HepG2 (cell line): ENCODE measurements at regions not wholly inside any gene's neighbourhood (a gene's known extent, or its start where the extent isn't known, plus 50 kb on each side); places are given as distances from the start of the nearest gene placed in this dataset.

Source experiments
- ATAC-seq: fragments of 200-7000 bp; cut with Tn5 transposase; 3 replicates; pipeline ENCODE4 v1.9.1; 2020; ENCODE audit warnings: mild to moderate bottlenecking, moderate library complexity
- BruUV-seq: library from RNA; stranded (reverse); fragments of 400-500 nt; replicated peaks from 2 replicates; lab custom pipeline; 2021; lab: Mats Ljungman, UMichigan
- CTCF ChIA-PET: fragments of 300-600 bp; formaldehyde crosslinking; extraction: SDS; loops from one replicate; lab custom pipeline; 2021; ENCODE audit warnings: low total read pairs, inconsistent platforms, low intra/inter-chr PET ratio; lab: Yijun Ruan, JAX
- POLR2A ChIA-PET: fragments of 350-600 bp; sonication (Branson Sonifier 250); formaldehyde crosslinking; loops from one replicate; lab custom pipeline; 2020; ENCODE audit warnings: antibody characterized with exemption, inconsistent platforms; lab: Yijun Ruan, JAX
- DNase-seq: peaks from one replicate; pipeline ENCODE4 v3.0.0-alpha.2; 2015; ENCODE audit warnings: low spot score
- FAIRE-seq: peaks from 3 replicates; lab custom pipeline; 2011; peaks lifted over from hg19 to GRCh38; lab: Jason Lieb, UNC
- H2AFZ ChIP-seq: one replicate; pipeline ENCODE4 v1.6.1; 2011; ENCODE audit warnings: low read length, inconsistent platforms
- H3K27ac ChIP-seq: fragments of 300-600 bp; 3 replicates; pipeline ENCODE4 v1.8.0; 2011; ENCODE audit warnings: mixed run types, mild to moderate bottlenecking, mixed read lengths, low read length, inconsistent platforms; ENCODE audit not compliant: insufficient read depth; ENCODE audit errors: extremely low read length
- H3K27me3 ChIP-seq, 2 experiments: fragments of 200-600 bp in 1 of 2; 2 replicates in 1 of 2; 3 replicates in 1 of 2; pipeline versions ENCODE4 v1.6.0 to v1.8.0; 2011; ENCODE audit warnings: low read length in 2 of 2, mild to moderate bottlenecking in 2 of 2, moderate library complexity in 2 of 2, inconsistent platforms in 1 of 2; ENCODE audit not compliant: insufficient read depth in 2 of 2, control insufficient read depth in 1 of 2
- H3K36me3 ChIP-seq, 2 experiments: fragments of 200-600 bp in 1 of 2; replicated peaks in 1 of 2; 2 replicates in 1 of 2; 3 replicates in 1 of 2; pipeline versions ENCODE4 v1.5.1 to v1.8.0; 2011; ENCODE audit warnings: low read length in 2 of 2, inconsistent platforms in 1 of 2; ENCODE audit not compliant: insufficient read depth in 2 of 2, control insufficient read depth in 1 of 2
- H3K4me1 ChIP-seq: 2 replicates; pipeline ENCODE4 v1.5.1; 2012; ENCODE audit warnings: low read length, inconsistent platforms; ENCODE audit not compliant: insufficient read depth
- H3K4me2 ChIP-seq: 2 replicates; pipeline ENCODE4 v1.6.0; 2011; ENCODE audit warnings: low read depth, low read length, inconsistent platforms
- H3K4me3 ChIP-seq, 3 experiments: fragments of 200-600 bp in 1 of 3; sonication (generic), shearing (Covaris generic) in 1 of 3; replicated peaks in 1 of 3; 2 replicates each; pipeline ENCODE4 v1.5.1; 2011 to 2016; ENCODE audit warnings: low read length in 3 of 3, inconsistent platforms in 2 of 3, low read depth in 2 of 3, mild to moderate bottlenecking in 2 of 3, control low read depth in 1 of 3, mixed read lengths in 1 of 3; ENCODE audit not compliant: insufficient read depth in 1 of 3
- H3K79me2 ChIP-seq: one replicate; pipeline ENCODE4 v1.6.1; 2011; ENCODE audit warnings: low read length, inconsistent platforms; ENCODE audit not compliant: insufficient read depth
- H3K9ac ChIP-seq: 2 replicates; pipeline ENCODE4 v1.6.0; 2011; ENCODE audit warnings: mild to moderate bottlenecking, low read depth, low read length, inconsistent platforms; ENCODE audit not compliant: insufficient read depth
- H3K9me3 ChIP-seq: 2 replicates; pipeline ENCODE4 v1.5.1; 2012; ENCODE audit warnings: mild to moderate bottlenecking, low read length
- H4K20me1 ChIP-seq: 2 replicates; pipeline ENCODE4 v1.6.0; 2011; ENCODE audit warnings: inconsistent platforms, mild to moderate bottlenecking, low read length, moderate library complexity; ENCODE audit not compliant: insufficient read depth
- ARNT ChIP-seq: fragments of 450-650 bp; IDR thresholded peaks from 2 replicates; pipeline ENCODE4 v1.6.1; 2017
- CEBPB ChIP-seq: IDR thresholded peaks from 2 replicates; pipeline ENCODE4 v1.6.1; 2011; ENCODE audit warnings: low read depth, low read length, improper control_type of control experiment, borderline replicate concordance
- GPN1 ChIP-seq: sonication (generic); formaldehyde crosslinking; IDR thresholded peaks from 2 replicates; pipeline ENCODE4 v1.5.1; 2020; ENCODE audit warnings: missing genetic modification reagents, borderline replicate concordance
- RAD21 ChIP-seq: fragments of 450-650 bp; formaldehyde crosslinking; IDR thresholded peaks from 2 replicates; pipeline ENCODE4 v1.5.0; 2020; ENCODE audit warnings: mild to moderate bottlenecking
- SPEN ChIP-seq: sonication (generic); formaldehyde crosslinking; IDR thresholded peaks from 2 replicates; pipeline ENCODE4 v1.5.1; 2020; ENCODE audit warnings: low read depth, mild to moderate bottlenecking, missing genetic modification reagents
- TP53 ChIP-seq: sonication (generic); formaldehyde crosslinking; conservative IDR thresholded peaks from 2 replicates; pipeline ENCODE4 v1.4.0; 2020; ENCODE audit warnings: missing genetic modification reagents
- ZNF20 ChIP-seq: sonication (generic); formaldehyde crosslinking; IDR thresholded peaks from 2 replicates; pipeline ENCODE4 v1.4.0; 2020; ENCODE audit warnings: mild to moderate bottlenecking, moderate library complexity, missing genetic modification reagents
- ZNF224 ChIP-seq: sonication (generic); formaldehyde crosslinking; IDR thresholded peaks from 2 replicates; pipeline ENCODE4 v1.5.0; 2020; ENCODE audit warnings: mild to moderate bottlenecking, missing genetic modification reagents
- ZNF562 ChIP-seq: sonication (generic); formaldehyde crosslinking; IDR thresholded peaks from 2 replicates; pipeline ENCODE4 v1.8.0; 2022; ENCODE audit warnings: missing genetic modification reagents, borderline replicate concordance
- WGBS: methylation state at CpG from one replicate; pipeline ENCODE4 v1.1.6; 2017; ENCODE audit warnings: low lambda C conversion rate; 5-methylcytosine and 5-hydroxymethylcytosine counted together
- in situ Hi-C: cut with HindIII; loops from 2 replicates; pipeline ENCODE4 v1.10.0; 2017; ENCODE audit warnings: low pct_unique_long_range_greater_than_20kb; ENCODE audit not compliant: extremely low pct_ligation_motif_present
- intact Hi-C: fragments of 100-400 bp; cut with micrococcal nuclease; formaldehyde crosslinking; loops from one replicate; pipeline ENCODE4 v1.10.0; 2022; ENCODE audit not compliant: unreplicated experiment

DNA sequence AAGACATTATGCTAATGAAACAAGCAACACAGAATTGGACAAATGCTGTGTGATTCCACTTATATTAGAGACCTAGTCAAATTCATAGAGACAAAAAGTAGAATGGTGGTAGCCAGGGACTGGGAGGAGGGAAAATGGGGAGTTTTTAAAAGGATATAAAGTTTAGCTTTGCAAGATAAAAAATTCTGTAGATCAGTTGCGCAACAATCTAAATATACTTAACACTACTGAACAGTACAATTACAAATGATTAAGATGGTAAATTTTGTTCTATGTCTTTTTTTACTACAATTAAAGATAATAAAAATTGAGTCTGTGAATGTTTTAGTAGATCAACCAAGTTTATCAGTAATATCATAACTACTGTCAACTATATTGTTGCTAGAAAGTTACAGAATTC is 340.1 kb upstream of the PDZRN3 start:
- 63% methylated on average over 1 of the region's 1 CpG for WGBS
- H3K79me2 ChIP-seq, result no peaks in the 10 kb centered on the region
- H3K36me3 ChIP-seq, result no peaks in the 10 kb centered on the region
- H4K20me1 ChIP-seq, result no peaks in the 10 kb centered on the region
- in situ Hi-C loops, result no loop called here
- no peak overlapping the region for H3K4me2 ChIP-seq
- H3K9ac ChIP-seq, result no peak overlapping the region
- ChIA-PET CTCF (no interaction called here), POLR2A (no interaction called here)
- intact Hi-C loops, result no loop called here
- no peak overlapping the region for H2AFZ ChIP-seq
- no peaks in the 10 kb centered on the region for H3K27me3 ChIP-seq
- DNase-seq, result no peak
- ATAC-seq, result no peak
- no peaks in the 10 kb centered on the region for H3K4me1 ChIP-seq
- H3K27ac ChIP-seq, result no peak overlapping the region
- no peaks in the 10 kb centered on the region; the same call in 1 of the 2 replicates for H3K9me3 ChIP-seq
- no TSS peak for BruUV-seq
- TF ChIP-seq ARNT (no peak), CEBPB (peak; percentile 69; the same call in 1 of the 2 replicates), SPEN (CRISPR knock-in tag) (no peak)
- H3K4me3 ChIP-seq, result no peak overlapping the region
- no peak for FAIRE-seq

DNA sequence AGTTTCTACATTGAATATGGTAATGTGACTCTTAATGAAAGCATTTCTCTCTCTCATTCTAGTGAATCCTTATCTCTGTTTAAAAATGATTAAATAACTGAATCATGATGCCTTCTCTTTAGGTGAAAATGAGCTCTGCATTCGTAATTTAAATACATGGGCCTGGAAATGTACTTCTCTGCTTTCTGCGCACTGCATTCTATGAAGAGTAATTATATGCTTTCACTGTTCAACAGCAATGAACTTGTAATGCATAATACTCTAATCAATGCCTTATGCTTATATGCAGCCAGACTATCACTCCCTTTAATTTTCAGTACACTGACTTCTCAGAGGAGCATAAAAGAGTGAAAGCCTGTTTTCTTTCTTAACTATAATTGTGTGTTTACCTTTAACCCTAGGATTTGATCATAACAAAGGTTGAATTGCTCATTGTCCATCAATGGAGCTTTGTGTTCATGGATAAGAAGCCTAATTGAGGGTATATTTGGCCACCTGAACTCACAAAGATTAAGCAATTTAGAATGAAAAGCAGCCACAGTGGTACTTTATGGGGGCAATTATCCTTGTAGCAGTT is 330.8 kb upstream of the PDZRN3 start:
- in situ Hi-C loops, result no loop called here
- no peak overlapping the region for H3K27ac ChIP-seq
- H3K9ac ChIP-seq, result no peak overlapping the region
- H3K4me3 ChIP-seq, result no peak overlapping the region
- H2AFZ ChIP-seq, result no peak overlapping the region
- TF ChIP-seq RAD21 (CRISPR knock-in tag) (no peak), GPN1 (CRISPR knock-in tag) (no peak), ZNF20 (CRISPR knock-in tag) (no peak), TP53 (CRISPR knock-in tag) (no peak), ZNF224 (CRISPR knock-in tag) (no peak), ZNF562 (CRISPR knock-in tag) (no peak)
- no peaks in the 10 kb centered on the region for H3K36me3 ChIP-seq
- no peaks in the 10 kb centered on the region for H4K20me1 ChIP-seq
- 0% methylated on average over 2 of the region's 2 CpGs for WGBS
- FAIRE-seq (no peak), ATAC-seq (no peak), DNase-seq (no peak)
- intact Hi-C loops, result no loop called here
- no peaks in the 10 kb centered on the region for H3K79me2 ChIP-seq
- BruUV-seq, result no TSS peak
- H3K27me3 ChIP-seq, result no peaks in the 10 kb centered on the region
- POLR2A ChIA-PET, result no interaction called here
- CTCF ChIA-PET, result no interaction called here
- no peaks in the 10 kb centered on the region for H3K4me1 ChIP-seq
- no peaks in the 10 kb centered on the region; the same call in 1 of the 2 replicates for H3K9me3 ChIP-seq
- H3K4me2 ChIP-seq, result no peak overlapping the region
